ENCODE measurements at regions not wholly inside any gene's neighbourhood (a gene's known extent, or its start where the extent isn't known, plus 50 kb on each side); places are given as distances from the start of the nearest gene placed in this dataset.

- no peaks in the 10 kb centered on the region for H3K9me3 Mint-ChIP-seq
- no peak overlapping the region for H3K4me3 Mint-ChIP-seq
- H3K9me3 ChIP-seq (ENCODE audit: control insufficient read depth, low read depth, low read length), result no peaks in the 10 kb centered on the region
- DNase-seq, result no peak
- H4K8ac ChIP-seq (replicated peaks; ENCODE audit: insufficient read length, low read depth, low read length), result no peak overlapping the region
- no peak overlapping the region for H3K27ac Mint-ChIP-seq
- H2BK20ac ChIP-seq (ENCODE audit: low read depth, low read length, poor library complexity, severe bottlenecking), result no peak overlapping the region
- no peaks in the 10 kb centered on the region for H3K79me1 ChIP-seq (ENCODE audit: insufficient read depth, low read depth, low read length, poor library complexity, severe bottlenecking)
- H3K4me1 ChIP-seq (ENCODE audit: insufficient read depth, low read length), result peaks cover 13% of the 10 kb centered on the region; the same call in 1 of the 2 replicates
- H3K4ac ChIP-seq (ENCODE audit: low read depth, low read length), result no peak overlapping the region
- no peak for TF ChIP-seq CTCF (conservative IDR thresholded peaks at IDR 0.05)
- no peak overlapping the region for H3K4me2 ChIP-seq (ENCODE audit: insufficient read depth, insufficient read length, low read length)
- H3K27ac ChIP-seq (ENCODE audit: insufficient read length, low read depth, low read length), result no peak overlapping the region
- H3K79me2 ChIP-seq (ENCODE audit: insufficient read depth, low read length), result no peaks in the 10 kb centered on the region
- H4K91ac ChIP-seq (ENCODE audit: insufficient read length, low read depth, low read length), result no peak overlapping the region
- no peaks in the 10 kb centered on the region; the same call in none of the 2 replicates for H3K27me3 Mint-ChIP-seq (ENCODE audit: low read depth)
- H2BK5ac ChIP-seq (ENCODE audit: insufficient read length, low read length), result no peak overlapping the region
- H4K5ac ChIP-seq (ENCODE audit: insufficient read length, low read depth, low read length), result no peak overlapping the region
- peaks cover 44 to 45% of the 10 kb centered on the region in 2 experiments for H3K4me1 Mint-ChIP-seq
- WGBS (ENCODE audit: extremely low coverage, insufficient read length, low lambda C conversion rate), result no CpG with 5 or more reads among the region's 3 CpGs
- H3K36me3 Mint-ChIP-seq (ENCODE audit: insufficient read depth in 1 of 3, low read depth in 3 of 3), result no peaks in the 10 kb centered on the region
- no peak overlapping the region for H2BK15ac ChIP-seq (ENCODE audit: low read depth, low read length)
- no peaks in the 10 kb centered on the region for H3K27me3 ChIP-seq (ENCODE audit: insufficient read depth, low read length)
- H4K20me1 ChIP-seq (ENCODE audit: control insufficient read depth, insufficient read depth, insufficient read length), result no peaks in the 10 kb centered on the region
- H3K9ac ChIP-seq (ENCODE audit: extremely low read depth, insufficient read length, low read length), result no peak overlapping the region
- no peak overlapping the region for H2BK12ac ChIP-seq (ENCODE audit: insufficient read length, low read depth, low read length)
- no peak overlapping the region for H2AFZ ChIP-seq (ENCODE audit: low read length)
- H3K18ac ChIP-seq (ENCODE audit: insufficient read length, low read depth, low read length), result no peak overlapping the region
- no peak overlapping the region for H3K23ac ChIP-seq (ENCODE audit: insufficient read length, low read depth, low read length)
- no peak overlapping the region for H2BK120ac ChIP-seq (ENCODE audit: low read depth, low read length, poor library complexity, severe bottlenecking)
- no peaks in the 10 kb centered on the region for H3K23me2 ChIP-seq (ENCODE audit: insufficient read length, low read depth, low read length, poor library complexity, severe bottlenecking)
- H3K14ac ChIP-seq (ENCODE audit: insufficient read depth, low read length), result no peak overlapping the region
- H3T11ph ChIP-seq (ENCODE audit: low read length), result no peak overlapping the region
- H2AK5ac ChIP-seq (ENCODE audit: insufficient read length, low read length), result no peak overlapping the region
- no peak overlapping the region for H3K56ac ChIP-seq (ENCODE audit: insufficient read length, low read depth, low read length)
These were observed 78.5 kb downstream of the SEC61B start for GRCh38 chr9:99300603-99301002.
